ENCODE measurements at regions not wholly inside any gene's neighbourhood (a gene's known extent, or its start where the extent isn't known, plus 50 kb on each side); places are given as distances from the start of the nearest gene placed in this dataset.

- H3K36me3 ChIP-seq (ENCODE audit: control insufficient read depth, insufficient read depth, low read length) = no peaks in the 10 kb centered on the region
- H3K4me1 ChIP-seq (ENCODE audit: control insufficient read depth, low read depth, low read length) = no peaks in the 10 kb centered on the region
- no peak overlapping the region for H3K9ac ChIP-seq (ENCODE audit: low read length)
- H3K23ac ChIP-seq (ENCODE audit: low read length) = no peak overlapping the region
- no peak overlapping the region for H3K4ac ChIP-seq (ENCODE audit: low read depth, low read length)
- no peak overlapping the region for H3K18ac ChIP-seq (ENCODE audit: low read length)
- no peaks in the 10 kb centered on the region for H3K27me3 ChIP-seq (ENCODE audit: insufficient read depth, low read length, poor library complexity)
- H2BK120ac ChIP-seq (ENCODE audit: low read depth, low read length) = no peak overlapping the region
- no peak overlapping the region for H3K56ac ChIP-seq (ENCODE audit: low read length)
- WGBS (ENCODE audit: extremely low coverage, insufficient coverage, low lambda C conversion rate) = no CpG with 5 or more reads among the region's 4 CpGs
- no peak overlapping the region for H2BK15ac ChIP-seq (replicated peaks; ENCODE audit: low read depth)
- no peak overlapping the region for H3K4me2 ChIP-seq (ENCODE audit: low read length)
- no peak overlapping the region for H2BK5ac ChIP-seq (ENCODE audit: low read length)
- no peak for DNase-seq
- no peak overlapping the region for H4K5ac ChIP-seq (ENCODE audit: low read length)
- H2AK5ac ChIP-seq (ENCODE audit: low read length) = no peak overlapping the region
- H4K8ac ChIP-seq (ENCODE audit: low read depth, low read length) = no peak overlapping the region
- H3K27ac ChIP-seq (ENCODE audit: low read depth, low read length) = no peak overlapping the region
- no peaks in the 10 kb centered on the region for H3K79me1 ChIP-seq (ENCODE audit: low read length)
- no peak overlapping the region for H3K4me3 ChIP-seq (ENCODE audit: low read length)
- no peaks in the 10 kb centered on the region for H3K79me2 ChIP-seq (ENCODE audit: control insufficient read depth, insufficient read depth, low read length)
These were observed 96.2 kb upstream of the ACP3 start for GRCh38 chr3:132220986-132221385.

- WGBS (ENCODE audit: extremely low coverage, insufficient coverage, low lambda C conversion rate) = no CpG with 5 or more reads among the region's 6 CpGs
- no peak for DNase-seq
- H3K36me3 ChIP-seq (ENCODE audit: control insufficient read depth, insufficient read depth, low read length) = no peaks in the 10 kb centered on the region
These were observed 94.2 kb upstream of the ACP3 start for GRCh38 chr3:132222868-132223538.

GRCh38 chr3:132225664-132226063 is 91.5 kb upstream of the ACP3 start:
- H3K27ac ChIP-seq (ENCODE audit: low read depth, low read length) = no peak overlapping the region
- no peak overlapping the region for H2BK120ac ChIP-seq (ENCODE audit: low read depth, low read length)
- H3K18ac ChIP-seq (ENCODE audit: low read length) = no peak overlapping the region
- H3K4me3 ChIP-seq (ENCODE audit: low read length) = no peak overlapping the region
- DNase-seq = no peak
- H2BK5ac ChIP-seq (ENCODE audit: low read length) = no peak overlapping the region
- H3K4me1 ChIP-seq (ENCODE audit: control insufficient read depth, low read depth, low read length) = no peaks in the 10 kb centered on the region
- H4K5ac ChIP-seq (ENCODE audit: low read length) = no peak overlapping the region
- H3K27me3 ChIP-seq (ENCODE audit: insufficient read depth, low read length, poor library complexity) = no peaks in the 10 kb centered on the region
- H3K4me2 ChIP-seq (ENCODE audit: low read length) = no peak overlapping the region
- H3K79me2 ChIP-seq (ENCODE audit: control insufficient read depth, insufficient read depth, low read length) = no peaks in the 10 kb centered on the region
- no peak overlapping the region for H3K56ac ChIP-seq (ENCODE audit: low read length)
- no peak overlapping the region for H3K4ac ChIP-seq (ENCODE audit: low read depth, low read length)
- no peak overlapping the region for H4K8ac ChIP-seq (ENCODE audit: low read depth, low read length)
- H3K23ac ChIP-seq (ENCODE audit: low read length) = no peak overlapping the region
- no peaks in the 10 kb centered on the region for H3K36me3 ChIP-seq (ENCODE audit: control insufficient read depth, insufficient read depth, low read length)
- no CpG with 5 or more reads among the region's 2 CpGs for WGBS (ENCODE audit: extremely low coverage, insufficient coverage, low lambda C conversion rate)
- H3K79me1 ChIP-seq (ENCODE audit: low read length) = no peaks in the 10 kb centered on the region
- H2BK15ac ChIP-seq (replicated peaks; ENCODE audit: low read depth) = no peak overlapping the region
- no peak overlapping the region for H3K9ac ChIP-seq (ENCODE audit: low read length)
- H2AK5ac ChIP-seq (ENCODE audit: low read length) = no peak overlapping the region

More at GRCh38 chr3:132222868-132223538, 94.2 kb upstream of the ACP3 start:
- H2AK5ac ChIP-seq (ENCODE audit: low read length) = no peak overlapping the region
- H3K9ac ChIP-seq (ENCODE audit: low read length) = no peak overlapping the region
- H3K4me2 ChIP-seq (ENCODE audit: low read length) = no peak overlapping the region
- H3K23ac ChIP-seq (ENCODE audit: low read length) = no peak overlapping the region
- no peak overlapping the region for H4K5ac ChIP-seq (ENCODE audit: low read length)
- H3K79me1 ChIP-seq (ENCODE audit: low read length) = no peaks in the 10 kb centered on the region
- no peaks in the 10 kb centered on the region for H3K4me1 ChIP-seq (ENCODE audit: control insufficient read depth, low read depth, low read length)
- H3K18ac ChIP-seq (ENCODE audit: low read length) = no peak overlapping the region
- H2BK15ac ChIP-seq (replicated peaks; ENCODE audit: low read depth) = no peak overlapping the region
- no peak overlapping the region for H3K56ac ChIP-seq (ENCODE audit: low read length)
- no peak overlapping the region for H4K8ac ChIP-seq (ENCODE audit: low read depth, low read length)
- H3K27me3 ChIP-seq (ENCODE audit: insufficient read depth, low read length, poor library complexity) = no peaks in the 10 kb centered on the region
- H3K4ac ChIP-seq (ENCODE audit: low read depth, low read length) = no peak overlapping the region
- H2BK5ac ChIP-seq (ENCODE audit: low read length) = no peak overlapping the region
- no peak overlapping the region for H3K27ac ChIP-seq (ENCODE audit: low read depth, low read length)
- no peak overlapping the region for H2BK120ac ChIP-seq (ENCODE audit: low read depth, low read length)
- H3K4me3 ChIP-seq (ENCODE audit: low read length) = no peak overlapping the region
- no peaks in the 10 kb centered on the region for H3K79me2 ChIP-seq (ENCODE audit: control insufficient read depth, insufficient read depth, low read length)

- Histone ChIP-seq H2BK5ac (ENCODE audit: low read length) (no peak overlapping the region), H3K9ac (ENCODE audit: low read length) (no peak overlapping the region), H2AK5ac (ENCODE audit: low read length) (no peak overlapping the region), H3K27ac (ENCODE audit: low read depth, low read length) (no peak overlapping the region), H3K4me3 (ENCODE audit: low read length) (no peak overlapping the region), H2BK15ac (replicated peaks; ENCODE audit: low read depth) (no peak overlapping the region), H3K79me1 (ENCODE audit: low read length) (no peaks in the 10 kb centered on the region), H3K18ac (ENCODE audit: low read length) (no peak overlapping the region), H3K23ac (ENCODE audit: low read length) (no peak overlapping the region), H3K4me1 (ENCODE audit: control insufficient read depth, low read depth, low read length) (no peaks in the 10 kb centered on the region), H3K56ac (ENCODE audit: low read length) (no peak overlapping the region), H3K4ac (ENCODE audit: low read depth, low read length) (no peak overlapping the region), H3K36me3 (ENCODE audit: control insufficient read depth, insufficient read depth, low read length) (no peaks in the 10 kb centered on the region), H3K4me2 (ENCODE audit: low read length) (no peak overlapping the region), H4K8ac (ENCODE audit: low read depth, low read length) (no peak overlapping the region), H4K5ac (ENCODE audit: low read length) (no peak overlapping the region), H3K79me2 (ENCODE audit: control insufficient read depth, insufficient read depth, low read length) (no peaks in the 10 kb centered on the region), H2BK120ac (ENCODE audit: low read depth, low read length) (no peak overlapping the region), H3K27me3 (ENCODE audit: insufficient read depth, low read length, poor library complexity) (no peaks in the 10 kb centered on the region)
- 100% methylated on average over 1 of the region's 3 CpGs for WGBS (ENCODE audit: extremely low coverage, insufficient coverage, low lambda C conversion rate)
- DNase-seq = no peak
These were observed 88.3 kb upstream of the ACP3 start for GRCh38 chr3:132228923-132229322.

- DNase-seq = no peak
- Histone ChIP-seq H3K4me3 (ENCODE audit: low read length) (no peak overlapping the region), H3K27ac (ENCODE audit: low read depth, low read length) (no peak overlapping the region), H3K79me2 (ENCODE audit: control insufficient read depth, insufficient read depth, low read length) (no peaks in the 10 kb centered on the region), H3K36me3 (ENCODE audit: control insufficient read depth, insufficient read depth, low read length) (no peaks in the 10 kb centered on the region), H2BK120ac (ENCODE audit: low read depth, low read length) (no peak overlapping the region), H2AK5ac (ENCODE audit: low read length) (no peak overlapping the region), H3K9ac (ENCODE audit: low read length) (no peak overlapping the region), H4K8ac (ENCODE audit: low read depth, low read length) (no peak overlapping the region), H3K4me1 (ENCODE audit: control insufficient read depth, low read depth, low read length) (no peaks in the 10 kb centered on the region), H3K79me1 (ENCODE audit: low read length) (no peaks in the 10 kb centered on the region), H3K18ac (ENCODE audit: low read length) (no peak overlapping the region), H2BK15ac (replicated peaks; ENCODE audit: low read depth) (no peak overlapping the region), H2BK5ac (ENCODE audit: low read length) (no peak overlapping the region), H3K4ac (ENCODE audit: low read depth, low read length) (no peak overlapping the region), H4K5ac (ENCODE audit: low read length) (no peak overlapping the region), H3K56ac (ENCODE audit: low read length) (no peak overlapping the region), H3K4me2 (ENCODE audit: low read length) (no peak overlapping the region), H3K23ac (ENCODE audit: low read length) (no peak overlapping the region), H3K27me3 (ENCODE audit: insufficient read depth, low read length, poor library complexity) (no peaks in the 10 kb centered on the region)
- no CpG with 5 or more reads among the region's 2 CpGs for WGBS (ENCODE audit: extremely low coverage, insufficient coverage, low lambda C conversion rate)
These were observed 87.6 kb upstream of the ACP3 start for GRCh38 chr3:132229641-132230040.

All from mesendoderm (in vitro differentiated cells).